ENCODE measurements at regions not wholly inside any gene's neighbourhood (a gene's known extent, or its start where the extent isn't known, plus 50 kb on each side); places are given as distances from the start of the nearest gene placed in this dataset.
"Not testable (repeated sequence)": the region's sequence is repeated elsewhere in the genome, so short reads cannot be mapped to it uniquely, and the experiment has no call there.

- H3K36me3 ChIP-seq, H3K4me1 ChIP-seq, ATAC-seq, H3K9me3 ChIP-seq, H3K27ac ChIP-seq, H3K4me3 ChIP-seq: not testable (repeated sequence)
- H3K27me3 ChIP-seq, result peaks cover 34% of the 10 kb centered on the region
- WGBS, 2 donors (ENCODE audit: low coverage in 1 of 2), result 96% methylated on average over 5 of the region's 6 CpGs; no CpG with 5 or more reads in 1 of the 2 donors
Observed at GRCh38 chr15:75792236-75792635, 51.0 kb upstream of the UBE2Q2 start.

- no peaks in the 10 kb centered on the region for H3K9me3 ChIP-seq
- no CpG with 5 or more reads among the region's 14 CpGs for WGBS, 2 donors (ENCODE audit: low coverage in 1 of 2)
- H3K36me3 ChIP-seq, result no peaks in the 10 kb centered on the region
- no peak for ATAC-seq
- TF ChIP-seq EP300 (IDR thresholded peaks at IDR 0.05) (no peak), POLR2AphosphoS5 (IDR thresholded peaks at IDR 0.05) (no peak), CTCF (IDR thresholded peaks at IDR 0.05) (no peak), POLR2A (IDR thresholded peaks at IDR 0.05) (no peak)
- H3K4me3 ChIP-seq, result no peak overlapping the region
- H3K27ac ChIP-seq, result no peak overlapping the region
- H3K4me1 ChIP-seq, result no peaks in the 10 kb centered on the region
- peaks cover 38% of the 10 kb centered on the region for H3K27me3 ChIP-seq
Observed at GRCh38 chr15:75791337-75791713, 51.9 kb upstream of the UBE2Q2 start.

GRCh38 chr15:75790631-75791336, 52.5 kb upstream of the UBE2Q2 start:
- ATAC-seq, result no peak
- H3K27me3 ChIP-seq, result peaks cover 38% of the 10 kb centered on the region
- WGBS, 2 donors (ENCODE audit: low coverage in 1 of 2), result 77 to 100% methylated on average over 2 of the region's 11 CpGs
- no peak overlapping the region for H3K4me3 ChIP-seq
- no peaks in the 10 kb centered on the region for H3K4me1 ChIP-seq
- H3K27ac ChIP-seq, result no peak overlapping the region
- H3K36me3 ChIP-seq, result no peaks in the 10 kb centered on the region
- TF ChIP-seq EP300 (IDR thresholded peaks at IDR 0.05), result no peak
- TF ChIP-seq POLR2AphosphoS5 (IDR thresholded peaks at IDR 0.05), result no peak
- TF ChIP-seq POLR2A (IDR thresholded peaks at IDR 0.05), result no peak
- TF ChIP-seq CTCF (IDR thresholded peaks at IDR 0.05), result no peak
- H3K9me3 ChIP-seq, result no peaks in the 10 kb centered on the region

- WGBS, 2 donors (ENCODE audit: low coverage in 1 of 2), result 20 to 73% methylated on average over 1 to 9 of the region's 15 CpGs
- Histone ChIP-seq H3K4me1 (no peaks in the 10 kb centered on the region), H3K36me3 (no peaks in the 10 kb centered on the region), H3K4me3 (no peak overlapping the region), H3K9me3 (no peaks in the 10 kb centered on the region), H3K27ac (no peak overlapping the region), H3K27me3 (peaks cover 23% of the 10 kb centered on the region)
- TF ChIP-seq POLR2A (IDR thresholded peaks at IDR 0.05) (no peak), CTCF (IDR thresholded peaks at IDR 0.05) (no peak), EP300 (IDR thresholded peaks at IDR 0.05) (no peak), POLR2AphosphoS5 (IDR thresholded peaks at IDR 0.05) (no peak)
- no peak for ATAC-seq
Observed at GRCh38 chr15:75786575-75786947, 56.7 kb upstream of the UBE2Q2 start.

- no peak for ATAC-seq
- Histone ChIP-seq H3K27me3 (peaks cover 19% of the 10 kb centered on the region), H3K36me3 (no peaks in the 10 kb centered on the region), H3K4me3 (no peak overlapping the region), H3K9me3 (no peaks in the 10 kb centered on the region), H3K27ac (no peak overlapping the region), H3K4me1 (no peaks in the 10 kb centered on the region)
- TF ChIP-seq EP300 (IDR thresholded peaks at IDR 0.05) (no peak), CTCF (IDR thresholded peaks at IDR 0.05) (peak in 1 of 4 experiments; percentile 16)
- 12 to 34% methylated on average over 6 to 14 of the region's 20 CpGs for WGBS, 2 donors (ENCODE audit: low coverage in 1 of 2)
Observed at GRCh38 chr15:75785771-75786574, 57.3 kb upstream of the UBE2Q2 start.

GRCh38 chr15:75784511-75785480, 58.5 kb upstream of the UBE2Q2 start:
- WGBS, 2 donors (ENCODE audit: low coverage in 1 of 2), result 90% methylated on average over 2 of the region's 10 CpGs; no CpG with 5 or more reads in 1 of the 2 donors
- H3K27me3 ChIP-seq, result peaks cover 16% of the 10 kb centered on the region
- H3K9me3 ChIP-seq, ATAC-seq, H3K27ac ChIP-seq, H3K4me1 ChIP-seq, H3K36me3 ChIP-seq, H3K4me3 ChIP-seq: not testable (repeated sequence)

- WGBS, 2 donors (ENCODE audit: low coverage in 1 of 2), result 100% methylated on average over 2 of the region's 3 CpGs; no CpG with 5 or more reads in 1 of the 2 donors
- H3K36me3 ChIP-seq, ATAC-seq, H3K9me3 ChIP-seq, H3K4me1 ChIP-seq, H3K4me3 ChIP-seq, H3K27ac ChIP-seq: not testable (repeated sequence)
- H3K27me3 ChIP-seq, result peaks cover 16% of the 10 kb centered on the region
Observed at GRCh38 chr15:75783566-75783965, 59.7 kb upstream of the UBE2Q2 start.

All from gastroesophageal sphincter (tissue), 4 donors.